Nephron (organoid): ENCODE measurements at regions not wholly inside any gene's neighbourhood (a gene's known extent, or its start where the extent isn't known, plus 50 kb on each side); places are given as distances from the start of the nearest gene placed in this dataset.

Source experiments
- H3K27ac Mint-ChIP-seq, 3 experiments: 2 replicates each; pipeline ENCODE4 v1.8.0; 2020; ENCODE audit warnings: mixed read lengths in 3 of 3, mild to moderate bottlenecking in 2 of 3, moderate library complexity in 1 of 3
- H3K27me3 Mint-ChIP-seq: 2 replicates; pipeline ENCODE4 v1.8.0; 2021; ENCODE audit warnings: low read depth, mild to moderate bottlenecking, moderate library complexity, mixed read lengths
- H3K36me3 Mint-ChIP-seq: 2 replicates; pipeline ENCODE4 v1.8.0; 2020; ENCODE audit warnings: low read depth, mixed read lengths
- H3K4me1 Mint-ChIP-seq: 2 replicates; pipeline ENCODE4 v1.8.0; 2020; ENCODE audit warnings: mixed read lengths
- H3K4me3 Mint-ChIP-seq, 3 experiments: 2 replicates each; pipeline ENCODE4 v1.8.0; 2020; ENCODE audit warnings: mild to moderate bottlenecking in 3 of 3, mixed read lengths in 3 of 3, moderate library complexity in 2 of 3
- H3K9me3 Mint-ChIP-seq: 2 replicates; pipeline ENCODE4 v1.8.0; 2020; ENCODE audit warnings: mixed read lengths
- TF ChIP-seq, protein P1 (sequence below), 3 experiments: fragments of 200-600 bp; sonication (generic); IDR thresholded peaks; one replicate each; pipeline ENCODE4 v1.5.0; 2021; ENCODE audit warnings: antibody characterized with exemption in 3 of 3; ENCODE audit not compliant: unreplicated experiment in 3 of 3

DNA sequence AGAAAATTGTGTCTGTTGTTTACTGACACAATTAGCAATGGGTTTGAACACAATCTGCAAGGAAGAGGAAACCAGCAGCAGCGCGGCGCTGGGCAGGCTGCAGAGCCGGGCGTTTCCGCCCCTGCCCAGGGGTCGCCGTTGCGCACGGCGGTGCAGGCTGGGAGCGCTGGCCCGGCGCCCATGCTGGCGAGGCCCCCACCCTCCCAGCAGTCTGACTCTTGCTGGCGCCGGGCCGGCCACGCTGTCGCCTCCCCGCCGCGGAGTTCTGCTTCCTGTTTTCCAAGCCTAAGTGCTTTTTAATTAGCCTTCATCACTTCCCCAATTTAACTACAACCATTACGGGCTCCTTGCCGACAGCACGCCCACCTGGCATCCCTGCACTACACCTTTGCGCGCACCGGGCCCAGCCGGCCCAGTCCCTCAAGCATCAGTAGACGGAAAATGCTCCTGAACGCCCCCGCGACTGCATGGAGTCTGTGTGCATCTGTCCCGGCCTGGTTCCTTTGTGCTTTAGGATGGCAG lies 212.1 kb downstream of the GXYLT1 start:
- TF ChIP-seq, protein P1, sequence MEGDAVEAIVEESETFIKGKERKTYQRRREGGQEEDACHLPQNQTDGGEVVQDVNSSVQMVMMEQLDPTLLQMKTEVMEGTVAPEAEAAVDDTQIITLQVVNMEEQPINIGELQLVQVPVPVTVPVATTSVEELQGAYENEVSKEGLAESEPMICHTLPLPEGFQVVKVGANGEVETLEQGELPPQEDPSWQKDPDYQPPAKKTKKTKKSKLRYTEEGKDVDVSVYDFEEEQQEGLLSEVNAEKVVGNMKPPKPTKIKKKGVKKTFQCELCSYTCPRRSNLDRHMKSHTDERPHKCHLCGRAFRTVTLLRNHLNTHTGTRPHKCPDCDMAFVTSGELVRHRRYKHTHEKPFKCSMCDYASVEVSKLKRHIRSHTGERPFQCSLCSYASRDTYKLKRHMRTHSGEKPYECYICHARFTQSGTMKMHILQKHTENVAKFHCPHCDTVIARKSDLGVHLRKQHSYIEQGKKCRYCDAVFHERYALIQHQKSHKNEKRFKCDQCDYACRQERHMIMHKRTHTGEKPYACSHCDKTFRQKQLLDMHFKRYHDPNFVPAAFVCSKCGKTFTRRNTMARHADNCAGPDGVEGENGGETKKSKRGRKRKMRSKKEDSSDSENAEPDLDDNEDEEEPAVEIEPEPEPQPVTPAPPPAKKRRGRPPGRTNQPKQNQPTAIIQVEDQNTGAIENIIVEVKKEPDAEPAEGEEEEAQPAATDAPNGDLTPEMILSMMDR (IDR thresholded peaks at IDR 0.05; ENCODE audit: unreplicated experiment in 3 of 3) = peak in 1 of 3 experiments; percentile 7
- Mint-ChIP-seq H3K9me3 (no peaks in the 10 kb centered on the region), H3K27ac (peak overlapping the region; percentile 61 to 82 (median 77)), H3K4me1 (peaks cover 14% of the 10 kb centered on the region), H3K4me3 (peak overlapping the region; percentile 78 to 89 (median 85)), H3K27me3 (no peaks in the 10 kb centered on the region), H3K36me3 (no peaks in the 10 kb centered on the region)

DNA sequence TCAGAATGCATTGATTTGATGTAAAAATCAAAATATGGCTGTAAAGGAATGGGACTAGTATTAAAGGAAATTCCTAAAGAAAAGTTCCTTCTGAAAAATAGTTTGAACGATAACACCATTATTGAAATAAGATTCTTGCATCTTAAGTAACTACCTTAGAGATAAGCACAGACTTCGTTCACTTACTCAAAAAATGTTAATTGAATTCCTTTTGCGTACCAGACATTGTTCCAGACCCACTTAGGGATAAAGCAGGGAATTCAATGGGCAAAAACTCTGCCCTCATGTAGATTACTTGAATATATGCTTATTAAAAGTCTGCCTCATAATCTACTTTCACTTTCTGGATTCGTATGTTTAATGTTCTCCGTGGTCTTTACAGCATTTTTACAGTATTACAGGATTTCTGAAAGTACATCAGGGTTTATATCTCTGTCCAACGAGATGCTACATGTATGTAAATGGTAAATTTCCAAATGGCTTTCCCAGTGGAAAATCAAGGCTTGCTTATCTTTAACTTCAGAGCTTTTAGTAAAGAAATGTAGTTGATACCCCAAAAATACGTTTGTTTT lies 213.7 kb downstream of the GXYLT1 start:
- Mint-ChIP-seq H3K4me1 (peaks cover 14% of the 10 kb centered on the region), H3K4me3 (peak overlapping the region in 2 of 3 experiments; percentile 28 to 31), H3K27me3 (no peaks in the 10 kb centered on the region), H3K36me3 (no peaks in the 10 kb centered on the region), H3K9me3 (no peaks in the 10 kb centered on the region), H3K27ac (peak overlapping the region in 2 of 3 experiments; percentile 61 to 62)
- TF ChIP-seq, protein P1 (IDR thresholded peaks at IDR 0.05; ENCODE audit: unreplicated experiment in 3 of 3) = no peak

DNA sequence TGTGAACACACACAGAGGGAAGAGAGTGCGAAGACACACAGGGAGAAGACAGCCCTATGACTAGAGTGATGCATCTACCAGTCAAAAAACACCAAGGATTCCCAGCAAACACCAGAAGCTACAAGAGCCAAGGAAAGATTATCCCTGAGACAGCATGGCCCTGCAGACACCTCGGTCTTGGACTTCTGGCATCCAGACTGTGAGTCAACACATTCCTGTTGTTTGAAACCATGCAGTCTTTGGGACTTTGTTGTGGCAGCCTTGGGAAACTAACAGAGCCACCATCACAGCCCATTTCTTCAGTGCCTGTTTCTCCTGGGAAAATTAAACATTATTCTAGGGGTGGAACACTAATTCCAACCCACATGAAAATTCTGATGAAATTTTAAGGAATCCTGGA lies 220.6 kb downstream of the GXYLT1 start:
- Mint-ChIP-seq H3K27me3 (no peaks in the 10 kb centered on the region), H3K4me3 (no peak overlapping the region), H3K9me3 (no peaks in the 10 kb centered on the region), H3K36me3 (no peaks in the 10 kb centered on the region), H3K27ac (no peak overlapping the region), H3K4me1 (peaks cover 14% of the 10 kb centered on the region)
- TF ChIP-seq, protein P1 (IDR thresholded peaks at IDR 0.05; ENCODE audit: unreplicated experiment in 3 of 3) = no peak

DNA sequence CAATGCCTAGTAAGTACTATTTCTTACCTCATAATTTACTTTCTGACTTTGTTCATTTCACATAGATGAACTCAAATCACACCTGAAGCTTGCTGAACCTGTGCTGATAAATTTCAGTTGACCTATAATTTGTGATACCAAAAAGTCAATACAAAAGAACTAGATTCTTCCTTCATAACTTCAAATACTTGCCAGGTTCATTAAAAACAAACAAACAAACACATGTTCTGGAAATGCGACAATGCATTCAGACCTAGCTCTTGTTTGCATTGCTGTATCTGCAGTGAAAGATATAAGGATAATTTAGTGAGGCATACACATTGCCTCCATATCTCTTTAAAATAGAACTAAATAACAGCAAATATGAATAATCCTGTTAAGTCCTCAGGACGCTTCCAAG lies 221.3 kb downstream of the GXYLT1 start:
- Mint-ChIP-seq H3K27me3 (no peaks in the 10 kb centered on the region), H3K4me1 (peaks cover 18% of the 10 kb centered on the region), H3K4me3 (no peak overlapping the region), H3K27ac (no peak overlapping the region), H3K9me3 (no peaks in the 10 kb centered on the region), H3K36me3 (no peaks in the 10 kb centered on the region)
- TF ChIP-seq, protein P1 (IDR thresholded peaks at IDR 0.05; ENCODE audit: unreplicated experiment in 3 of 3) = no peak

DNA sequence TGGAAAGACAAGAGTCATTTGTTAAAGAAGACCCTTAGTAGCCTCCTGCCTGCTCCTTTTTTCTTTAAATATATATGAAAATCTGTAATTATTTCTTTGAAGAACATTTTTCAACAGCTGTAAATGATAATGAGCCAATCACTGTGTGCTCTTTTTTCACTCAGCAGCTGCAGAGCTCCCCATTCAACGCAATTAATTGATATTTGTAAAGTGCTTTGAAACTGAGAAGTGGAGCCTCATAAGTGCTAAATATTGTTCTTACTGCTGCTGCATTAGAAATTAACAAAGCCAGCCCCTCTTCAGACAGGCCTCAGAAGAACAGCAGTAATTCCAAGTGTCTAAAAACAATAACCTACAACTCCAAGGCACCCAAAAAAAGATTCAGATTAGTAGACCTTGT lies 224.3 kb downstream of the GXYLT1 start:
- no peaks in the 10 kb centered on the region for H3K27me3 Mint-ChIP-seq
- no peaks in the 10 kb centered on the region for H3K36me3 Mint-ChIP-seq
- H3K4me3 Mint-ChIP-seq = no peak overlapping the region
- H3K9me3 Mint-ChIP-seq = no peaks in the 10 kb centered on the region
- peaks cover 27% of the 10 kb centered on the region for H3K4me1 Mint-ChIP-seq
- TF ChIP-seq, protein P1 (IDR thresholded peaks at IDR 0.05; ENCODE audit: unreplicated experiment in 3 of 3) = no peak
- peak overlapping the region in 1 of 3 experiments; percentile 62 for H3K27ac Mint-ChIP-seq
